Prostate gland (tissue), 2 donors: ENCODE measurements at regions not wholly inside any gene's neighbourhood (a gene's known extent, or its start where the extent isn't known, plus 50 kb on each side); places are given as distances from the start of the nearest gene placed in this dataset.

ENCODE experiments used
- POLR2AphosphoS5 ChIP-seq: sonication (generic); formaldehyde crosslinking; IDR thresholded peaks from one replicate; pipeline ENCODE4 v1.6.1; 2017; ENCODE audit warnings: antibody characterized with exemption
- TF ChIP-seq, protein P1 (sequence below), 4 experiments: fragments of 200-600 bp in 2 of 4; fragments of 450-650 bp in 2 of 4; sonication (generic) in 2 of 4; IDR thresholded peaks; 1 replicate in 3 of 4; 2 replicates in 1 of 4; pipeline ENCODE4 v1.5.1; 2016 to 2019; ENCODE audit warnings: antibody characterized with exemption in 4 of 4, mild to moderate bottlenecking in 2 of 4, moderate library complexity in 2 of 4

DNA sequence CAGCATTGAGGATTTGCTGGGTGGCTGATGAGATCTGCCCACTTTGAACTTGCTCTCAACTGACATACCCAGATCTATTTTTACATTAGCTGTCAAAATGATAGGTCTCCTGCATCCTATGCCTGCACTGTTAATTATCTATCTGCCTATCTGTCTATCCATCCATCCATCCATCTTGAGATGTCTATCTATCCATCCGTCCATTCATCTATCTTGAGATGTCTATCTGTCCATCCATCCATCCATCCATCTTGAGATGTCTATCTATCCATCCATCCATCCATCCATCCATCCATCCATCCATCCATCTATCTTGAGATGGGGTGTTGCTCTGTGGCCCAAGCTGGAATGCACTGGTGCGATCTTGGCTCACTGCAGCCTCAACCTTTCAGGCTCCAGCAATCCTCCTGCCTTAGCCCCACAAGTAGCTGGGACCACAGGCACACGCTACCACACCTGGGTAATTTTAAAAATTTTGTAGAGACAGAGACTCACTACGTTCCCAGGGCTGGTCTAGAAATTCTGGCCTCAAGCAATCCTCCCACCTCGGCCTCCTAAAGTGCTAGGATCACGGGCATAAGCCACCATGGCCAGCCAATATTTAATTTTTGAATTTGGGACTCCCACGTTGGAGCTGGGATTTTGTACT is 159.4 kb upstream of the NSMCE3 start:
- TF ChIP-seq, protein P1, sequence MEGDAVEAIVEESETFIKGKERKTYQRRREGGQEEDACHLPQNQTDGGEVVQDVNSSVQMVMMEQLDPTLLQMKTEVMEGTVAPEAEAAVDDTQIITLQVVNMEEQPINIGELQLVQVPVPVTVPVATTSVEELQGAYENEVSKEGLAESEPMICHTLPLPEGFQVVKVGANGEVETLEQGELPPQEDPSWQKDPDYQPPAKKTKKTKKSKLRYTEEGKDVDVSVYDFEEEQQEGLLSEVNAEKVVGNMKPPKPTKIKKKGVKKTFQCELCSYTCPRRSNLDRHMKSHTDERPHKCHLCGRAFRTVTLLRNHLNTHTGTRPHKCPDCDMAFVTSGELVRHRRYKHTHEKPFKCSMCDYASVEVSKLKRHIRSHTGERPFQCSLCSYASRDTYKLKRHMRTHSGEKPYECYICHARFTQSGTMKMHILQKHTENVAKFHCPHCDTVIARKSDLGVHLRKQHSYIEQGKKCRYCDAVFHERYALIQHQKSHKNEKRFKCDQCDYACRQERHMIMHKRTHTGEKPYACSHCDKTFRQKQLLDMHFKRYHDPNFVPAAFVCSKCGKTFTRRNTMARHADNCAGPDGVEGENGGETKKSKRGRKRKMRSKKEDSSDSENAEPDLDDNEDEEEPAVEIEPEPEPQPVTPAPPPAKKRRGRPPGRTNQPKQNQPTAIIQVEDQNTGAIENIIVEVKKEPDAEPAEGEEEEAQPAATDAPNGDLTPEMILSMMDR (IDR thresholded peaks at IDR 0.05): no peak
- TF ChIP-seq POLR2AphosphoS5: no peak
